ES-I3 (cell line): ENCODE measurements at regions not wholly inside any gene's neighbourhood (a gene's known extent, or its start where the extent isn't known, plus 50 kb on each side); places are given as distances from the start of the nearest gene placed in this dataset.

Source experiments
- H3K36me3 ChIP-seq: 2 replicates; pipeline ENCODE4 v1.6.1; 2013; ENCODE audit warnings: mild to moderate bottlenecking, low read length, control low read depth, moderate library complexity; ENCODE audit not compliant: insufficient read depth
- H3K4me1 ChIP-seq: 2 replicates; pipeline ENCODE4 v1.6.1; 2013; ENCODE audit warnings: mild to moderate bottlenecking, control low read depth, low read length; ENCODE audit not compliant: insufficient read depth
- H3K9ac ChIP-seq: 2 replicates; pipeline ENCODE4 v1.6.1; 2013; ENCODE audit warnings: low read depth, mild to moderate bottlenecking, low read length, moderate library complexity
- H3K9me3 ChIP-seq: 2 replicates; pipeline ENCODE4 v1.6.1; 2013; ENCODE audit warnings: mild to moderate bottlenecking, low read length, moderate library complexity; ENCODE audit not compliant: control insufficient read depth, insufficient read depth

DNA sequence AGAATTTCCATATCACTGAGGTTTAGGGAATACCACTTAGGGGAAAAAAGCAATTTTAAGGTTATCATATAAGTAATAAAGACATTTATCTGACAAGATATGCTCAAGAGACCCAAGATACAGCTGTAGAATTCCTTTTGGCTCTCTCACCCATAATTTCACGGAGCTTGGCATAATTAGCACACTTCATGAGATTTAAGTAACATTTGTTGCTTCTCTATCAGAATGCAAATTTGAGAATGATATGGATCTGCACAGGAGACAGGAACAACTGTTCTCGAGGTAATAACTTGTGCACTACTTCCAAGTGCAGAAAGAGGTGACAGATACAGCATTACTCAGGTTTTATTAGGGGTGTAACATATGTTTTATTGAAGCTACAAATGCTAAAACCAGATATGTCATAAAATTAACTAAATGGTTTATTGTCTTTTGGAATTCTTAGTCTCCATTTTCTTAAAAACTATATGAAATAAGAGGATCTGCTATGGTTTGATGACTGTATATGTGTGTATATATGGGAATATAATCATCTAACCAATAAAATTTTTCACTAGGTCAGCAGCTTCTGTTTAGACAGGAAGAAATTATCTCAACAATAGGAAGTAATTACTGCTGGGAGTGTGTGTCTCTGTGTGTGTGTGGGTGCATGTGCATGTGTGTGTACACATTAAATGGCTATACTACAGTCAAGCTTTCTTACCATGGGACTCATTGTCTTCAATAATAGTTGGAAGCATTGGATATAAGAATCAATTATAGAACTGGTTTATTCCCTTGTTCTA is 401.3 kb downstream of the PCDH17 start:
- no peaks in the 10 kb centered on the region for H3K4me1 ChIP-seq
- no peaks in the 10 kb centered on the region for H3K36me3 ChIP-seq

GRCh38 chr13:58043971-58044370 is 412.4 kb downstream of the PCDH17 start:
- Histone ChIP-seq H3K4me1 (no peaks in the 10 kb centered on the region), H3K9ac (no peak overlapping the region), H3K9me3 (no peaks in the 10 kb centered on the region), H3K36me3 (no peaks in the 10 kb centered on the region)

More for the DNA sequence above, 401.3 kb downstream of the PCDH17 start:
- Histone ChIP-seq H3K9me3 (no peaks in the 10 kb centered on the region), H3K9ac (no peak overlapping the region)

- Histone ChIP-seq H3K9me3 (0 out of 2 replicates have a peak, but pooled peaks cover 3% of the 10 kb centered on the region), H3K36me3 (no peaks in the 10 kb centered on the region), H3K4me1 (no peaks in the 10 kb centered on the region; the same call in 1 of the 2 replicates), H3K9ac (no peak overlapping the region)
These were observed 417.1 kb downstream of the PCDH17 start for GRCh38 chr13:58048670-58049069.

- Histone ChIP-seq H3K4me1 (no peaks in the 10 kb centered on the region; the same call in 1 of the 2 replicates), H3K9ac (no peak overlapping the region), H3K36me3 (no peaks in the 10 kb centered on the region), H3K9me3 (0 out of 2 replicates have a peak, but pooled peaks cover 3% of the 10 kb centered on the region)
These were observed 419.9 kb downstream of the PCDH17 start for GRCh38 chr13:58051396-58051795.

DNA sequence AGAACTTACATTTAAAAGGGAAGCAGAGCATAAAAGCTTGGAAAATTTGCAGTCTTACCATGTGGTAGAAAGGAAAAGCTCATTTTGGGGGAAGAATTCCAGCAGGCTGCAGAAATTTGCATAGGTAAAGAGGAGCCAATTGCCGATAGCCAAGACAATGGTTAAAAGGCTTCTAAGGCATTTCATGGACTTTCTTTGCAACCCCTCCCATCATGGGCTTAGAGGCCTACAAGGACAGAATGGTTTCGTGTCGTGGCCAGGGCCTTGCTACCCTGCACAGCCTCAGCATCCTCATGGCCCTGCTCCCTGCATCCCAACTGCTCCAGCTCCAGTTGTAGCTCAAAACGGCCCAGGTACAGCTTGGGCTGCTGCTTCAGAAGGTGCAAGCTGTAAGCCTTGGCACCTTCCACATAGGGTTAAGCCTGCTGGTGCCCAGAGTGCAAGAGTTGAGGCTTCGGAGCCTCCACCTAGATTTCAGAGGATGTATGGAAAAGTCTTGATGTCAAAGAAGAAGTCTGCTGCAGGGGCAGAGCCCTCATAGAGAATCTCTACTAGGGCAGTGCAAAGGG is 420.3 kb downstream of the PCDH17 start:
- Histone ChIP-seq H3K4me1 (no peaks in the 10 kb centered on the region; the same call in 1 of the 2 replicates), H3K9me3 (0 out of 2 replicates have a peak, but pooled peaks cover 3% of the 10 kb centered on the region), H3K9ac (no peak overlapping the region), H3K36me3 (no peaks in the 10 kb centered on the region)

DNA sequence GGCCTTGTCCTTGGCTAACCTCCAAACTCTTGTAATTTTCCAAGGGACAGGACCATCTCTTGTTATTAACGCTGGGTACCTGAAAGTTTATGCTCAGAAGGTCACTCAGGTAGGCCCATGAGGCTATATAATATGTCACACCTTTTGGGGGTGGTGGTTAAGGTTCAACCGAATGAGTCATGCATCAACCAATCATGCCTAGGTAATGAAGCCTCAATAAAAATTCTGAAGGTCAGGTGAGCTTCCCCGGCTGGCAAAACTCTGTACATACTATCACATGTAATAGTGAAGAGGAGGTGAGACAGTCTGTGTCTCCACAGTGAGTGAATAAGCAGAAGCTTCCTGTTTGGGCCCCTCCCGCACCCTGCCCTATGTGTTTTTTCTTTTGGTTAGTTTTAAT is 424.9 kb downstream of the PCDH17 start:
- no peaks in the 10 kb centered on the region; the same call in 1 of the 2 replicates for H3K4me1 ChIP-seq
- H3K9me3 ChIP-seq: 0 out of 2 replicates have a peak, but pooled peaks cover 3% of the 10 kb centered on the region
- no peak overlapping the region for H3K9ac ChIP-seq
- no peaks in the 10 kb centered on the region for H3K36me3 ChIP-seq

- no peak overlapping the region for H3K9ac ChIP-seq
- H3K9me3 ChIP-seq: no peaks in the 10 kb centered on the region
- H3K4me1 ChIP-seq: no peaks in the 10 kb centered on the region
- no peaks in the 10 kb centered on the region for H3K36me3 ChIP-seq
These were observed 428.1 kb downstream of the PCDH17 start for GRCh38 chr13:58059624-58060023.

GRCh38 chr13:58080806-58081205 is 449.3 kb downstream of the PCDH17 start:
- no peaks in the 10 kb centered on the region for H3K9me3 ChIP-seq
- H3K4me1 ChIP-seq: peaks cover 14% of the 10 kb centered on the region; the same call in 1 of the 2 replicates
- no peaks in the 10 kb centered on the region for H3K36me3 ChIP-seq
- no peak overlapping the region for H3K9ac ChIP-seq

- H3K4me1 ChIP-seq: peaks cover 14% of the 10 kb centered on the region; the same call in 1 of the 2 replicates
- H3K9me3 ChIP-seq: no peaks in the 10 kb centered on the region
- H3K9ac ChIP-seq: no peak overlapping the region
- H3K36me3 ChIP-seq: no peaks in the 10 kb centered on the region
These were observed 449.8 kb downstream of the PCDH17 start for GRCh38 chr13:58081301-58081820.

- H3K9ac ChIP-seq: no peak overlapping the region
- peaks cover 14% of the 10 kb centered on the region; the same call in 1 of the 2 replicates for H3K4me1 ChIP-seq
- H3K9me3 ChIP-seq: no peaks in the 10 kb centered on the region
- no peaks in the 10 kb centered on the region for H3K36me3 ChIP-seq
These were observed 451.5 kb downstream of the PCDH17 start for GRCh38 chr13:58083064-58083463.

DNA sequence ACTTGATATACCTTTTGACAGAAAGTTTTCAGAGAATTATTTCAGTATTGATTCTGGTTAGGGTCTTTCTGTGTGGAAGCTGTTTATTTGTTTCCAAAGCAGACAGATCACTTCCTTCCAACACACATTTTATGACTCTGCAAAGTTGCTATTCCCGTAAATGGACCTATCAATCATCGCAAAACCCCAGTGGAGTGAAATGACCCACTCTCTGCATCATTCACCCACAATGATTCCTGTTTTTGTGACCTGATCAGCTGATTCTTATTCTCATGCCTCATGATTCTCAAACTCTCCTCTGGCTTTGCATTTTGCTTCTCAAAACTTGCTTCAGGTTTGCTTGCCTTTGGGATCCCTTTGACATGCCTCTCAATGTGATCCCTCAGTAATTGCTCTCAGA is 453.7 kb downstream of the PCDH17 start:
- H3K9ac ChIP-seq: no peak overlapping the region
- peaks cover 14% of the 10 kb centered on the region; the same call in 1 of the 2 replicates for H3K4me1 ChIP-seq
- H3K9me3 ChIP-seq: no peaks in the 10 kb centered on the region
- no peaks in the 10 kb centered on the region for H3K36me3 ChIP-seq

GRCh38 chr13:58085819-58086218 is 454.3 kb downstream of the PCDH17 start:
- Histone ChIP-seq H3K36me3 (no peaks in the 10 kb centered on the region), H3K9ac (no peak overlapping the region), H3K4me1 (peaks cover 14% of the 10 kb centered on the region; the same call in 1 of the 2 replicates), H3K9me3 (no peaks in the 10 kb centered on the region)

DNA sequence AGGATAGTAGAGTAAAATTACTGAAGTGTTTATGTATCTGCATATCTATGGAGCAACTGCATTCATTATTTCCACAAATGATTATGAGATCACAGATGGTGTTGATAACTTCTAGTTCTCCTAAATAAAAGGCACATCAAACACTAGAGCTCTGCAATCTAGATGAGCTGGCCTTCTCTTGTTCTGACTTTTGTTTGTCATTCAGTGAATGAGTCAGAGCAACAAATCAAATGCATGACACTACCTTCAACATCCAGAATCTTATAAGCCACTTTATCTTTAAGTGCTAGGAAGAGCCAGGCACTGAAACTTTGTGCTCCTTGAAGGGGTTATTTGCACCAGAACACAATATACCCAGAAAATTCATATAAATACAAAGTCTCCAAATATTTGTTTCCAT is 456.0 kb downstream of the PCDH17 start:
- no peaks in the 10 kb centered on the region for H3K36me3 ChIP-seq
- no peaks in the 10 kb centered on the region for H3K9me3 ChIP-seq
- no peak overlapping the region for H3K9ac ChIP-seq
- H3K4me1 ChIP-seq: peaks cover 4% of the 10 kb centered on the region; the same call in 1 of the 2 replicates

- Histone ChIP-seq H3K4me1 (no peaks in the 10 kb centered on the region), H3K9me3 (no peaks in the 10 kb centered on the region; the same call in 1 of the 2 replicates), H3K36me3 (no peaks in the 10 kb centered on the region), H3K9ac (no peak overlapping the region)
These were observed 461.9 kb downstream of the PCDH17 start for GRCh38 chr13:58093394-58093793.
